GM18868 (cell line): ENCODE measurements at regions not wholly inside any gene's neighbourhood (a gene's known extent, or its start where the extent isn't known, plus 50 kb on each side); places are given as distances from the start of the nearest gene placed in this dataset.

ENCODE experiments used
- ATAC-seq: cut with Tn5 transposase; IDR thresholded peaks from one replicate; pipeline ENCODE4 v1.9.1; 2021; ENCODE audit warnings: mild to moderate bottlenecking, moderate library complexity; ENCODE audit not compliant: unreplicated experiment

- ATAC-seq: no peak
Observed at GRCh38 chr12:62130834-62131552, 129.2 kb upstream of the USP15 start.

GRCh38 chr12:62133440-62133839, 126.8 kb upstream of the USP15 start:
- no peak for ATAC-seq

GRCh38 chr12:62135553-62136200, 124.5 kb upstream of the USP15 start:
- no peak for ATAC-seq

GRCh38 chr12:62136496-62136895, 123.7 kb upstream of the USP15 start:
- ATAC-seq: no peak

GRCh38 chr12:62138527-62138926, 121.7 kb upstream of the USP15 start:
- no peak for ATAC-seq

GRCh38 chr12:62146318-62146717, 113.9 kb upstream of the USP15 start:
- no peak for ATAC-seq

GRCh38 chr12:62158013-62158412, 102.2 kb upstream of the USP15 start:
- no peak for ATAC-seq

GRCh38 chr12:62158461-62159360, 101.5 kb upstream of the USP15 start:
- ATAC-seq: no peak

GRCh38 chr12:62162214-62162613, 98.0 kb upstream of the USP15 start:
- no peak for ATAC-seq

GRCh38 chr12:62163368-62163767, 96.8 kb upstream of the USP15 start:
- no peak for ATAC-seq

- no peak for ATAC-seq
Observed at GRCh38 chr12:62164036-62164435, 96.2 kb upstream of the USP15 start.

GRCh38 chr12:62166525-62166924, 93.7 kb upstream of the USP15 start:
- no peak for ATAC-seq

GRCh38 chr12:62168411-62168810, 91.8 kb upstream of the USP15 start:
- no peak for ATAC-seq

GRCh38 chr12:62170241-62170640, 90.0 kb upstream of the USP15 start:
- ATAC-seq: no peak

GRCh38 chr12:62190689-62191490, 69.3 kb upstream of the USP15 start:
- ATAC-seq: no peak

GRCh38 chr12:62191491-62192179, 68.6 kb upstream of the USP15 start:
- ATAC-seq: no peak

- peak; percentile 95 for ATAC-seq
Observed at GRCh38 chr12:62192180-62192902, 67.9 kb upstream of the USP15 start.

- peak; percentile 16 for ATAC-seq
Observed at GRCh38 chr12:62192903-62193250, 67.3 kb upstream of the USP15 start.

- ATAC-seq: no peak
Observed at GRCh38 chr12:62194031-62194430, 66.2 kb upstream of the USP15 start.

GRCh38 chr12:62194616-62195015, 65.6 kb upstream of the USP15 start:
- ATAC-seq: no peak
